IMR-90 (cell line): ENCODE measurements at regions not wholly inside any gene's neighbourhood (a gene's known extent, or its start where the extent isn't known, plus 50 kb on each side); places are given as distances from the start of the nearest gene placed in this dataset.

Experiments
- ATAC-seq: fragments of 200-7000 bp; cut with Tn5 transposase; 2 replicates; pipeline ENCODE4 v1.9.1; 2020; ENCODE audit warnings: low read depth, mild to moderate bottlenecking, moderate library complexity
- BruUV-seq: library from RNA; stranded (reverse); fragments of 400-500 nt; replicated peaks from 2 replicates; lab custom pipeline; 2021; lab: Mats Ljungman, UMichigan
- CTCF ChIA-PET: fragments of 300-600 bp; formaldehyde crosslinking; extraction: SDS; loops from one replicate; lab custom pipeline; 2021; ENCODE audit warnings: antibody characterized with exemption; lab: Yijun Ruan, JAX
- POLR2A ChIA-PET: fragments of 300-600 bp; sonication (Branson Sonifier 250); formaldehyde crosslinking; loops from one replicate; lab custom pipeline; 2022; ENCODE audit warnings: antibody characterized with exemption; ENCODE audit not compliant: unreplicated experiment; lab: Charles Lee
- DNase-seq: peaks from one replicate; pipeline ENCODE4 v3.0.0; 2013
- H2AFZ ChIP-seq: replicated peaks from 2 replicates; pipeline ENCODE3; 2013; ENCODE audit warnings: low read length, mild to moderate bottlenecking; ENCODE audit not compliant: poor library complexity
- H2AK5ac ChIP-seq: 2 replicates; pipeline ENCODE4 v1.6.1; 2013; ENCODE audit warnings: low read depth, low read length, inconsistent platforms
- H2AK9ac ChIP-seq: replicated peaks from 2 replicates; pipeline ENCODE3; 2013; ENCODE audit warnings: mild to moderate bottlenecking, low read depth, low read length, moderate library complexity; ENCODE audit not compliant: poor library complexity
- H2BK120ac ChIP-seq: 2 replicates; pipeline ENCODE4 v1.6.1; 2013; ENCODE audit warnings: low read depth, low read length, inconsistent platforms
- H2BK15ac ChIP-seq: 3 replicates; pipeline ENCODE4 v1.6.1; 2013; ENCODE audit warnings: low read depth, low read length, inconsistent platforms
- H2BK20ac ChIP-seq: 2 replicates; pipeline ENCODE4 v1.6.1; 2013; ENCODE audit warnings: low read depth, mild to moderate bottlenecking, inconsistent platforms, low read length, moderate library complexity
- H2BK5ac ChIP-seq: 2 replicates; pipeline ENCODE4 v1.6.1; 2013; ENCODE audit warnings: mild to moderate bottlenecking, low read depth, low read length, inconsistent platforms; ENCODE audit not compliant: poor library complexity, severe bottlenecking
- H3K14ac ChIP-seq: replicated peaks from 2 replicates; pipeline ENCODE4 v1.6.1; 2013; ENCODE audit warnings: low read depth, low read length, inconsistent platforms
- H3K18ac ChIP-seq: 2 replicates; pipeline ENCODE4 v1.6.1; 2013; ENCODE audit warnings: low read depth, low read length, control low read depth
- H3K23ac ChIP-seq: 2 replicates; pipeline ENCODE4 v1.6.1; 2013; ENCODE audit warnings: low read depth, low read length, inconsistent platforms
- H3K27ac ChIP-seq: 2 replicates; pipeline ENCODE4 v1.5.1; 2013; ENCODE audit warnings: mild to moderate bottlenecking, control low read depth, low read length; ENCODE audit not compliant: insufficient read depth
- H3K27me3 ChIP-seq: 2 replicates; pipeline ENCODE4 v1.6.1; 2013; ENCODE audit warnings: low read length; ENCODE audit not compliant: control insufficient read depth, insufficient read depth
- H3K36me3 ChIP-seq: 2 replicates; pipeline ENCODE4 v1.6.1; 2013; ENCODE audit warnings: low read length, mixed read lengths; ENCODE audit not compliant: control insufficient read depth, insufficient read depth
- H3K4ac ChIP-seq: 2 replicates; pipeline ENCODE4 v1.6.1; 2013; ENCODE audit warnings: low read depth, low read length, inconsistent platforms
- H3K4me1 ChIP-seq: 2 replicates; pipeline ENCODE4 v1.6.1; 2013; ENCODE audit warnings: low read length, mixed read lengths; ENCODE audit not compliant: control insufficient read depth, insufficient read depth
- H3K4me2 ChIP-seq: 2 replicates; pipeline ENCODE4 v1.6.1; 2013; ENCODE audit warnings: low read depth, mild to moderate bottlenecking, control low read depth, low read length, moderate library complexity
- H3K4me3 ChIP-seq: 2 replicates; pipeline ENCODE4 v1.5.1; 2013; ENCODE audit warnings: low read depth, mild to moderate bottlenecking, control low read depth, low read length, moderate library complexity; ENCODE audit not compliant: insufficient read depth
- H3K56ac ChIP-seq: 2 replicates; pipeline ENCODE4 v1.6.1; 2013; ENCODE audit warnings: low read length, inconsistent platforms; ENCODE audit not compliant: insufficient read depth; ENCODE audit errors: extremely low read depth
- H3K79me1 ChIP-seq, 2 experiments: 2 replicates each; pipeline ENCODE4 v1.6.1; 2013; ENCODE audit warnings: low read length in 2 of 2, inconsistent platforms in 1 of 2, low read depth in 1 of 2
- H3K9ac ChIP-seq: 2 replicates; pipeline ENCODE4 v1.6.1; 2013; ENCODE audit warnings: low read depth, low read length, control low read depth
- H3K9me1 ChIP-seq: 2 replicates; pipeline ENCODE4 v1.6.1; 2013; ENCODE audit warnings: low read length, inconsistent platforms; ENCODE audit not compliant: insufficient read depth
- H3K9me3 ChIP-seq: 2 replicates; pipeline ENCODE4 v1.6.1; 2013; ENCODE audit warnings: low read length; ENCODE audit not compliant: control insufficient read depth, insufficient read depth
- H4K20me1 ChIP-seq: 2 replicates; pipeline ENCODE4 v1.6.1; 2013; ENCODE audit warnings: low read length, inconsistent platforms; ENCODE audit not compliant: insufficient read depth
- H4K5ac ChIP-seq: 2 replicates; pipeline ENCODE4 v1.6.1; 2013; ENCODE audit warnings: mild to moderate bottlenecking, low read depth, low read length, control low read depth
- H4K8ac ChIP-seq, 2 experiments: 2 replicates each; pipeline ENCODE4 v1.6.1; 2013; ENCODE audit warnings: low read depth in 2 of 2, low read length in 2 of 2, control low read depth in 1 of 2, inconsistent platforms in 1 of 2
- H4K91ac ChIP-seq: 2 replicates; pipeline ENCODE4 v1.6.1; 2013; ENCODE audit warnings: low read depth, low read length, inconsistent platforms; ENCODE audit not compliant: insufficient read depth
- MXI1 ChIP-seq: IDR thresholded peaks from 2 replicates; pipeline ENCODE4 v1.6.1; 2012; ENCODE audit warnings: low read depth, mild to moderate bottlenecking, low read length, moderate library complexity, borderline replicate concordance
- NFE2L2 ChIP-seq: fragments of 150-350 bp; IDR thresholded peaks from 2 replicates; pipeline ENCODE4 v1.6.1; 2016; ENCODE audit warnings: low read depth, mild to moderate bottlenecking, low read length
- POLR2A ChIP-seq: IDR thresholded peaks from 2 replicates; pipeline ENCODE4 v1.6.1; 2012; ENCODE audit warnings: mild to moderate bottlenecking, low read depth, low read length
- WGBS, 2 experiments: methylation state at CpG; one replicate each; pipeline versions ENCODE4 v1.1.5 to v1.1.7; 2013; ENCODE audit warnings: missing lambda C conversion rate in 2 of 2; ENCODE audit not compliant: insufficient read length in 1 of 2; ENCODE audit errors: extremely low coverage in 2 of 2; 5-methylcytosine and 5-hydroxymethylcytosine counted together
- dilution Hi-C: fragments of 300-500 bp; cut with HindIII; formaldehyde crosslinking; loops from one replicate; pipeline ENCODE4 v1.14.3; 2018; ENCODE audit warnings: low sequenced_read_pairs; ENCODE audit not compliant: unreplicated experiment
- in situ Hi-C: fragments of 300-500 bp; cut with MboI; formaldehyde crosslinking; loops from 3 replicates; pipeline ENCODE4 v1.14.3; 2019; ENCODE audit warnings: low sequenced_read_pairs, inconsistent platforms, mixed read lengths
- intact Hi-C: fragments of 100-400 bp; cut with micrococcal nuclease; formaldehyde crosslinking; loops from 2 replicates; pipeline ENCODE4 v1.10.0; 2022

DNA sequence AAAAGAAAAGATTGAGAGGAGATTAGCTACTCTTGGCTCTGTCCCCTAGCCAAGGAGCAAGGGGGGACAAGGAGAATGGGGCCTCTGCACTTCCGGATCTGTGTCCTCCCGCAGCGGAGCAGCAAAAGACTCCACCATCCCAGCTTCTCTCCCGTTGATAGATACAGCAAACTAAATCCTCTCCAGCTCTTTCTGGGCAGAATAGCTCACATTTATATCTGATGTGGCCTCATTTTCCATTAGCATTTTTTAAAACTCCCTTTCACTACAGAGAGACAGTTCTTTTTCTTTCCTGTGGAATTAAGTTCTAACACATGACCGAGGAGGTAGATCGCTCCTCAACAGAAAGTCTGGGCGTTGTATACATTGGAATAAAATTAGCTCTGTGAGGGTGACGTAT is 260.9 kb upstream of the SOX4 start:
- Histone ChIP-seq H2AK9ac (no peak overlapping the region), H4K91ac (no peak overlapping the region), H3K9me1 (no peaks in the 10 kb centered on the region), H4K8ac (no peak overlapping the region), H2BK5ac (no peak overlapping the region), H3K27ac (no peak overlapping the region), H3K23ac (no peak overlapping the region), H3K36me3 (no peaks in the 10 kb centered on the region), H3K4me2 (no peak overlapping the region), H2BK15ac (no peak overlapping the region), H3K18ac (no peak overlapping the region), H3K9me3 (no peaks in the 10 kb centered on the region), H4K20me1 (no peaks in the 10 kb centered on the region), H3K4me3 (no peak overlapping the region), H4K5ac (no peak overlapping the region), H3K56ac (no peak overlapping the region), H3K9ac (no peak overlapping the region), H3K4ac (no peak overlapping the region), H2BK120ac (no peak overlapping the region), H2AK5ac (no peak overlapping the region), H2AFZ (no peak overlapping the region), H3K79me1 (no peaks in the 10 kb centered on the region), H3K27me3 (no peaks in the 10 kb centered on the region; the same call in none of the 2 replicates), H2BK20ac (no peak overlapping the region), H3K14ac (no peak overlapping the region), H3K4me1 (no peaks in the 10 kb centered on the region)
- no CpG with 5 or more reads among the region's 8 CpGs for WGBS, 2 experiments
- CTCF ChIA-PET, result interaction anchor here (0.6 to 1.7 kb wide), 3 partner anchors 10 to 710 kb away, joined by 3 to 6 read pairs (median 3); no protein-coding TSS in a partner anchor
- dilution Hi-C loops, result no loop called here
- in situ Hi-C loops, result no loop called here
- DNase-seq (no peak), ATAC-seq (no peak)
- POLR2A ChIA-PET, result no interaction called here
- BruUV-seq, result no TSS peak
- TF ChIP-seq NFE2L2 (no peak), MXI1 (no peak), POLR2A (no peak)
- intact Hi-C loops, result no loop called here
